PC-9 (cell line): ENCODE measurements at regions not wholly inside any gene's neighbourhood (a gene's known extent, or its start where the extent isn't known, plus 50 kb on each side); places are given as distances from the start of the nearest gene placed in this dataset.

Source experiments
- CTCF ChIP-seq: fragments of 200-600 bp; sonication (generic); conservative IDR thresholded peaks from 2 replicates; pipeline ENCODE4 v1.6.1; 2017; ENCODE audit warnings: mixed run types, antibody characterized with exemption, mild to moderate bottlenecking, moderate library complexity
- EZH2 ChIP-seq: fragments of 200-600 bp; sonication (generic); IDR thresholded peaks from 2 replicates; pipeline ENCODE4 v1.8.0; 2017; ENCODE audit warnings: antibody characterized with exemption, low read depth

DNA sequence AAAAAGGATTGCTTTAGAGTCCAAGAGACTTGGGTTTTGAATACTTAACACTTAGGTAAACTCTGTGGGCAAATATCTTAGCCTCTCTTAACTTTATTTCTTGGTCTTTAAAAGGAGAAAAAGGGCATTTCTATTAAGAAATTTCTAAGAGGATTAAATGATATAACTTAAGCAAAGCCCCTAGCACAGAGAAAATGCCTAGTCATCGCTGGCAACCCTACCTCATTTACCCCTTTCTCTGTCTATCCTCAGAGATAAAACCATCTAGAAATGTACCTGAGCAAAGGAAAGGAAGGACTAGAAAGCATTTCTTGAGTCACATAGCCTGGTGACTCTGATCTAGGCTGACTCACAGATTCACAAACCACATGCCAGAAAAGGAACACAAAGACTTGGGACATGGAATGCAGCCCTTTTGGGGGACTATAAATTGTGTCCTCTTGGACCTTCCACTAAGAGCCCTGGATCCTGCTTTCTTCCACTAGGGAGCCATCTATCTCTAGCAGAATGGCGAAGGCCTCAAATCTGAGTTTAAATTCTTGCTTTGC lies 120.6 kb downstream of the FOXD1 start:
- TF ChIP-seq CTCF (no peak), EZH2 (no peak)
